ENCODE measurements at regions not wholly inside any gene's neighbourhood (a gene's known extent, or its start where the extent isn't known, plus 50 kb on each side); places are given as distances from the start of the nearest gene placed in this dataset.

- no peak for TF ChIP-seq EP300 (IDR thresholded peaks at IDR 0.05)
- TF ChIP-seq CTCF (IDR thresholded peaks at IDR 0.05), result no peak
- TF ChIP-seq POLR2AphosphoS5 (IDR thresholded peaks at IDR 0.05), result no peak
- TF ChIP-seq POLR2A (IDR thresholded peaks at IDR 0.05), result no peak
Observed at GRCh38 chr3:117822416-117822815, 1112.8 kb downstream of the TUSC7 start.
